ENCODE measurements at regions not wholly inside any gene's neighbourhood (a gene's known extent, or its start where the extent isn't known, plus 50 kb on each side); places are given as distances from the start of the nearest gene placed in this dataset.

DNA sequence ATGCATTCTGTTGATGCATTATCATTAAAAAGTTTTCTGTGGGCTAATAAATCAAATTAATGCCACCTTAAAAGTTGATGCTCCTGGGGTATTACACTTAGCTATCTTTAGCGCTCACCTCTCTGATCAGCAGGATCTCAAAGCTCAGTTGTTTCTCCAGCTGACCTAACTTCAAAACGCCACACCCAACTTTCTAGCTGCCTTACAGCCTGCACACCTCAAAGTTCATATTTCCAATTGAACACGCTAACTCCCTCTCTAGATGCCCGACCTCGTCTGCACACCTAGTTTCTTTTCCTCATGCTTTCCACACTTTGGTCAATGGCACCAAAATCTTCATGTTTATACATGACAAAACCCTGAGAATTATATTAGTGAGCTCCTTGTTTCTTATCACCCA is 98.2 kb upstream of the AGTR1 start:
- no peaks in the 10 kb centered on the region for H3K4me1 ChIP-seq
- H3K4me3 ChIP-seq (ENCODE audit: low read depth, low read length): no peak overlapping the region
- no peaks in the 10 kb centered on the region for H3K79me2 ChIP-seq
- H3K4me2 ChIP-seq (ENCODE audit: low read length): no peak overlapping the region
- no peak overlapping the region for H3K27ac ChIP-seq
- no peak overlapping the region for H3K9ac ChIP-seq
- TF ChIP-seq, protein P1, sequence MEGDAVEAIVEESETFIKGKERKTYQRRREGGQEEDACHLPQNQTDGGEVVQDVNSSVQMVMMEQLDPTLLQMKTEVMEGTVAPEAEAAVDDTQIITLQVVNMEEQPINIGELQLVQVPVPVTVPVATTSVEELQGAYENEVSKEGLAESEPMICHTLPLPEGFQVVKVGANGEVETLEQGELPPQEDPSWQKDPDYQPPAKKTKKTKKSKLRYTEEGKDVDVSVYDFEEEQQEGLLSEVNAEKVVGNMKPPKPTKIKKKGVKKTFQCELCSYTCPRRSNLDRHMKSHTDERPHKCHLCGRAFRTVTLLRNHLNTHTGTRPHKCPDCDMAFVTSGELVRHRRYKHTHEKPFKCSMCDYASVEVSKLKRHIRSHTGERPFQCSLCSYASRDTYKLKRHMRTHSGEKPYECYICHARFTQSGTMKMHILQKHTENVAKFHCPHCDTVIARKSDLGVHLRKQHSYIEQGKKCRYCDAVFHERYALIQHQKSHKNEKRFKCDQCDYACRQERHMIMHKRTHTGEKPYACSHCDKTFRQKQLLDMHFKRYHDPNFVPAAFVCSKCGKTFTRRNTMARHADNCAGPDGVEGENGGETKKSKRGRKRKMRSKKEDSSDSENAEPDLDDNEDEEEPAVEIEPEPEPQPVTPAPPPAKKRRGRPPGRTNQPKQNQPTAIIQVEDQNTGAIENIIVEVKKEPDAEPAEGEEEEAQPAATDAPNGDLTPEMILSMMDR (IDR thresholded peaks at IDR 0.05): no peak
- no peaks in the 10 kb centered on the region for H3K36me3 ChIP-seq (ENCODE audit: control insufficient read depth, insufficient read depth, low read length)
- no peaks in the 10 kb centered on the region for H3K9me3 ChIP-seq (ENCODE audit: control insufficient read depth, low read length)
- H3K27me3 ChIP-seq (ENCODE audit: control insufficient read depth, insufficient read depth, low read length): no peaks in the 10 kb centered on the region
- H2AFZ ChIP-seq: no peak overlapping the region

DNA sequence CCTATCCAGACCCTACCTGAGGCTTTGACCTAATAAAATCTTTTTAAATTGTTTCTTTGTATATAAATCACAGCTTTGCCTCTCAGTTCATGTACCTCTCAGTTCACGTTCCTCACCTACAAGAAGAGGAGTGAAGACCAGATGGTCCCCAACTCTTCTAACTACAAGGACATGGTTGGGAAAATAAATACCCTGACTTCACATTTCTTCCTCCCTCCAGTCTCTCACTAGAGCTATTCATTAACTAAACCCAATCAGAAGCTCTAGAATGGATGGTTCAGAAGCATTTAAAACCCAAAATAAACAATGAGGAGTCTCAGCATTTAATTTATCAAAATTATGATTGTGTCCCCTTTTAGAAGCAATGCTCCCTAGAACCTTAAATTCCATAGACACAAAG is 97.3 kb upstream of the AGTR1 start:
- H2AFZ ChIP-seq: no peak overlapping the region
- no peak overlapping the region for H3K4me2 ChIP-seq (ENCODE audit: low read length)
- no peak overlapping the region for H3K4me3 ChIP-seq (ENCODE audit: low read depth, low read length)
- no peak overlapping the region for H3K9ac ChIP-seq
- H3K9me3 ChIP-seq (ENCODE audit: control insufficient read depth, low read length): no peaks in the 10 kb centered on the region
- no peaks in the 10 kb centered on the region for H3K36me3 ChIP-seq (ENCODE audit: control insufficient read depth, insufficient read depth, low read length)
- TF ChIP-seq, protein P1 (IDR thresholded peaks at IDR 0.05): no peak
- H3K79me2 ChIP-seq: no peaks in the 10 kb centered on the region
- no peaks in the 10 kb centered on the region for H3K4me1 ChIP-seq
- H3K27ac ChIP-seq: no peak overlapping the region
- no peaks in the 10 kb centered on the region for H3K27me3 ChIP-seq (ENCODE audit: control insufficient read depth, insufficient read depth, low read length)

DNA sequence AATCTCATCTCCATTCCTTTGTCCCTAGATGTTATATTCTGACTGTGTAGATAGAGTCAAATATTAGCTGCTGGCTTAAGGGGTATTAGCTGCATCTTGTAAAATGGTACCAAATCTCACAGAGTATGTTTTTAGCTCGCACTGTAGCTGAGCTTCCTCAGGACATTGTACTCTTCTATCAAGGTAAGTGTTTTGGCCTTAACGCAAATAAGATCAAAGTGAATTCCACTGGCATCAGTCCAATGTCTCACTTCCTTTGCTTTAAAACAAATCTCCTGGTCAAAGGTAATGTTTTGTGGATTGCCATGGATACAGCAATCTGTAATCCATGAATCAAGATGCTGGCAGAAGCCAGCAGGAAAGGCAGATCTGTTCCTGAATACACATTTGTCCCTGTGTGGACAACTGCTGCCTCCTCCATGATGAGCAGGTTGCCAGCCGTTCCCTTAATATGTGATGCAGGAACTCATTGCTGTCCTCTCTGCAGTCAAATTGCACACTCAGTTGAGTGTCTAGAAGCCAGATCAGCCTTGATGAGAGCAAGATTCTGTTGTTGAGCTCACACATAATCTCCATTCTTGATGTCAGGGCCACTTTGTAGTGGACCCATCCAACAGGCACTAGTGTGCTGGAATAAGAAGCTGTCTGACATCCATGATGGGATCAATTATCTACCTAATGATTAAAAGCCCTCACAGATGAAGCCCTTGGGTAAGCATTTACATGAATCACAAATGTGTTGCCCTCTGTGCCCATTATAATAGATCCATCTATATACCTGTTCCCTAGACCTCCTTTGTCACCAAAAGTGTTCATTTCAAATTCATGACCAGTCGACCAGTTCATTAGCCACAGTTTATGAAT is 96.6 kb upstream of the AGTR1 start:
- H3K9ac ChIP-seq: no peak overlapping the region
- TF ChIP-seq, protein P1 (IDR thresholded peaks at IDR 0.05): no peak
- no peak overlapping the region for H2AFZ ChIP-seq
- no peaks in the 10 kb centered on the region for H3K9me3 ChIP-seq (ENCODE audit: control insufficient read depth, low read length)
- H3K4me3 ChIP-seq (ENCODE audit: low read depth, low read length): no peak overlapping the region
- no peaks in the 10 kb centered on the region for H3K36me3 ChIP-seq (ENCODE audit: control insufficient read depth, insufficient read depth, low read length)
- no peak overlapping the region for H3K4me2 ChIP-seq (ENCODE audit: low read length)
- no peaks in the 10 kb centered on the region for H3K4me1 ChIP-seq
- no peaks in the 10 kb centered on the region for H3K79me2 ChIP-seq
- H3K27ac ChIP-seq: no peak overlapping the region
- no peaks in the 10 kb centered on the region for H3K27me3 ChIP-seq (ENCODE audit: control insufficient read depth, insufficient read depth, low read length)

DNA sequence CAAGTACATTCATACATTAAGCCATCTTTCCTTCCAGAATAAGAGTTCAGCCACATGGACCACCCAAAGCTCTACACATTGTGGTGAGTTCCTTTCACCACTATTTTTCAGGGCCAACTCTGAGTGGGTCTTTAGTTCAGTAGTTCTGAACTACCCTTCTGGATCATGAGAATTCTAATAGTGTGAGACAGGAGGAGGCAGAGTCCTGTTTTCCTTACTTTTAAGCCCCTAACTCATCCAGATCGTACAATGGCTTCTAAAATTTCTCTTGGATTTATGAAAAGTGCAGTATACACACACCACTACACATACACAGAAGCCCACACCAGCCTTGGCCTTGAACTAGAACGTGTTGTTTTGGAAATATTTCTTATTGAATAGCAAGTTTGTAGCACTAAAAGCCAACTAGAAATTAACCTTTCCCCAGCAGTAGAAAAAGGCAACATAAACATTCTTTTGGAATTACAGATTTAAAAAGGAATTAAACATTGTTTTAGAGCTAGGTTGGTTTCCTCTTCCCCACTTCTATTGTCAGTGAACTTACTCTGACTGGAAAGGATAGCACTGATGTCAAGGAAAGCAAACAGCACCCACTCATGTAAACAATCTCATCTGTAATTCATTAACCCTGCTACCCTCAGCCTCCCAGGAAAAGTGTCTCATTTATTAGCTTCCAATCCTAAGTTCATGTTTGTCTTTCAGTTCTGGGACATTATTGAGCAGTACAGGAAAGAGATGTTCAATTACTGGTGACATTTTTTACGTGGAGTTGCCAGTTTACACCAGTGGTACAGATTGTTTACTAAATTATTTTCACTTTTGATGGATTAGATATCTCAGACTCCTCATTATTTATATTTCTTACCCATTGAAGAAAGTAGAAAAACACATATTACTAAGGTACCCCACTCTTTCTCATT is 95.7 kb upstream of the AGTR1 start:
- no peaks in the 10 kb centered on the region for H3K4me1 ChIP-seq
- H3K4me3 ChIP-seq (ENCODE audit: low read depth, low read length): no peak overlapping the region
- no peak overlapping the region for H3K4me2 ChIP-seq (ENCODE audit: low read length)
- no peak overlapping the region for H2AFZ ChIP-seq
- no peaks in the 10 kb centered on the region for H3K27me3 ChIP-seq (ENCODE audit: control insufficient read depth, insufficient read depth, low read length)
- H3K9me3 ChIP-seq (ENCODE audit: control insufficient read depth, low read length): no peaks in the 10 kb centered on the region
- H3K79me2 ChIP-seq: no peaks in the 10 kb centered on the region
- H3K9ac ChIP-seq: no peak overlapping the region
- no peaks in the 10 kb centered on the region for H3K36me3 ChIP-seq (ENCODE audit: control insufficient read depth, insufficient read depth, low read length)
- no peak overlapping the region for H3K27ac ChIP-seq
- TF ChIP-seq, protein P1 (IDR thresholded peaks at IDR 0.05): no peak

Measured in parathyroid adenoma (tissue), 2 donors.